ENCODE measurements at regions not wholly inside any gene's neighbourhood (a gene's known extent, or its start where the extent isn't known, plus 50 kb on each side); places are given as distances from the start of the nearest gene placed in this dataset.

- H3K27ac ChIP-seq: no peak overlapping the region
- TF ChIP-seq ZFX (IDR thresholded peaks at IDR 0.05) (no peak), CTCF (conservative IDR thresholded peaks at IDR 0.05) (no peak)
These were observed 88.0 kb upstream of the ROPN1 start for GRCh38 chr3:124079912-124080276.

GRCh38 chr3:124082343-124082742 lies 90.4 kb upstream of the ROPN1 start:
- TF ChIP-seq CTCF (conservative IDR thresholded peaks at IDR 0.05) (no peak), ZFX (IDR thresholded peaks at IDR 0.05) (no peak)
- no peak overlapping the region for H3K27ac ChIP-seq

- TF ChIP-seq ZFX (IDR thresholded peaks at IDR 0.05) (no peak), CTCF (conservative IDR thresholded peaks at IDR 0.05) (no peak)
- H3K27ac ChIP-seq: no peak overlapping the region
These were observed 92.3 kb upstream of the ROPN1 start for GRCh38 chr3:124084022-124084881.

GRCh38 chr3:124088801-124089200 lies 96.9 kb upstream of the ROPN1 start:
- TF ChIP-seq CTCF (conservative IDR thresholded peaks at IDR 0.05) (no peak), ZFX (IDR thresholded peaks at IDR 0.05) (no peak)
- H3K27ac ChIP-seq: no peak overlapping the region

GRCh38 chr3:124089214-124089613 lies 97.3 kb upstream of the ROPN1 start:
- no peak overlapping the region for H3K27ac ChIP-seq
- TF ChIP-seq ZFX (IDR thresholded peaks at IDR 0.05): no peak
- TF ChIP-seq CTCF (conservative IDR thresholded peaks at IDR 0.05): no peak

GRCh38 chr3:124091716-124092115 lies 99.8 kb upstream of the ROPN1 start:
- H3K27ac ChIP-seq: no peak overlapping the region
- TF ChIP-seq ZFX (IDR thresholded peaks at IDR 0.05): no peak
- TF ChIP-seq CTCF (conservative IDR thresholded peaks at IDR 0.05): no peak

GRCh38 chr3:124092811-124093210 lies 100.9 kb upstream of the ROPN1 start:
- TF ChIP-seq CTCF (conservative IDR thresholded peaks at IDR 0.05): no peak
- no peak for TF ChIP-seq ZFX (IDR thresholded peaks at IDR 0.05)
- no peak overlapping the region for H3K27ac ChIP-seq
